OCI-LY7 (cell line): ENCODE measurements at regions not wholly inside any gene's neighbourhood (a gene's known extent, or its start where the extent isn't known, plus 50 kb on each side); places are given as distances from the start of the nearest gene placed in this dataset.

Source experiments
- BruUV-seq: library from RNA; stranded (reverse); fragments of 400-500 nt; replicated peaks from 2 replicates; lab custom pipeline; 2021; lab: Mats Ljungman, UMichigan
- CTCF ChIA-PET: fragments of 300-600 bp; sonication (Branson Sonifier 250); formaldehyde crosslinking; loops from one replicate; lab custom pipeline; 2022; ENCODE audit warnings: antibody characterized with exemption; ENCODE audit not compliant: unreplicated experiment; lab: Charles Lee
- POLR2A ChIA-PET: fragments of 300-600 bp; sonication (Branson Sonifier 250); formaldehyde crosslinking; loops from one replicate; lab custom pipeline; 2022; ENCODE audit warnings: antibody characterized with exemption; lab: Charles Lee
- DNase-seq: peaks from one replicate; pipeline ENCODE4 v3.0.0-alpha.2; 2015; ENCODE audit warnings: low spot score
- H2AFZ ChIP-seq: fragments of 200-600 bp; sonication (generic), shearing (Covaris generic); 2 replicates; pipeline ENCODE4 v1.6.1; 2014; ENCODE audit warnings: mild to moderate bottlenecking, antibody characterized with exemption, low read length, moderate library complexity
- H3K27ac ChIP-seq: fragments of 200-600 bp; sonication (generic); 2 replicates; pipeline ENCODE4 v1.5.1; 2014; ENCODE audit warnings: mixed run types, low read depth, mild to moderate bottlenecking, moderate library complexity, low read length, inconsistent platforms; ENCODE audit not compliant: poor library complexity, severe bottlenecking
- H3K36me3 ChIP-seq: fragments of 200-600 bp; sonication (generic); 2 replicates; pipeline ENCODE4 v1.6.1; 2014; ENCODE audit warnings: mild to moderate bottlenecking, antibody characterized with exemption, low read length, moderate library complexity, mixed read lengths; ENCODE audit not compliant: insufficient read depth
- H3K4me1 ChIP-seq: fragments of 200-600 bp; sonication (generic); 2 replicates; pipeline ENCODE4 v1.5.1; 2014; ENCODE audit warnings: mild to moderate bottlenecking, low read length; ENCODE audit not compliant: insufficient read depth, poor library complexity, severe bottlenecking
- H3K4me2 ChIP-seq: fragments of 200-600 bp; sonication (generic); 2 replicates; pipeline ENCODE4 v1.6.1; 2014; ENCODE audit warnings: mild to moderate bottlenecking, low read length
- H3K4me3 ChIP-seq: fragments of 200-600 bp; sonication (generic); 2 replicates; pipeline ENCODE4 v1.5.1; 2014; ENCODE audit warnings: mild to moderate bottlenecking, low read depth, low read length; ENCODE audit not compliant: poor library complexity, severe bottlenecking
- H3K79me2 ChIP-seq: fragments of 200-600 bp; sonication (generic); 2 replicates; pipeline ENCODE4 v1.6.1; 2016; ENCODE audit warnings: low read depth, mild to moderate bottlenecking, low read length, moderate library complexity, mixed read lengths; ENCODE audit not compliant: insufficient read depth
- H3K9me2 ChIP-seq: fragments of 200-600 bp; sonication (generic); 2 replicates; pipeline ENCODE4 v1.6.1; 2016; ENCODE audit warnings: mild to moderate bottlenecking, low read length, mixed read lengths; ENCODE audit not compliant: insufficient read depth
- H3K9me3 ChIP-seq: fragments of 200-600 bp; sonication (generic); 2 replicates; pipeline ENCODE4 v1.6.1; 2014; ENCODE audit warnings: mild to moderate bottlenecking, mixed run types, low read length, mixed read lengths
- H4K20me1 ChIP-seq: fragments of 200-600 bp; sonication (generic); 2 replicates; pipeline ENCODE4 v1.6.1; 2014; ENCODE audit warnings: mild to moderate bottlenecking, antibody characterized with exemption, low read length, moderate library complexity, mixed read lengths; ENCODE audit not compliant: insufficient read depth
- CTCF ChIP-seq: fragments of 200-600 bp; sonication (generic); conservative IDR thresholded peaks from 2 replicates; pipeline ENCODE4 v1.5.1; 2014; ENCODE audit warnings: mild to moderate bottlenecking, antibody characterized with exemption, low read length, moderate library complexity, mixed read lengths
- EZH2phosphoT487 ChIP-seq: fragments of 200-600 bp; sonication (generic); IDR thresholded peaks from 2 replicates; pipeline ENCODE4 v1.6.1; 2018; ENCODE audit warnings: low read depth, borderline replicate concordance, mild to moderate bottlenecking, mixed run types, antibody characterized with exemption, low read length, moderate library complexity, mixed read lengths
- intact Hi-C: fragments of 100-400 bp; cut with micrococcal nuclease; formaldehyde crosslinking; loops from one replicate; pipeline ENCODE4 v1.10.0; 2022; ENCODE audit not compliant: unreplicated experiment

DNA sequence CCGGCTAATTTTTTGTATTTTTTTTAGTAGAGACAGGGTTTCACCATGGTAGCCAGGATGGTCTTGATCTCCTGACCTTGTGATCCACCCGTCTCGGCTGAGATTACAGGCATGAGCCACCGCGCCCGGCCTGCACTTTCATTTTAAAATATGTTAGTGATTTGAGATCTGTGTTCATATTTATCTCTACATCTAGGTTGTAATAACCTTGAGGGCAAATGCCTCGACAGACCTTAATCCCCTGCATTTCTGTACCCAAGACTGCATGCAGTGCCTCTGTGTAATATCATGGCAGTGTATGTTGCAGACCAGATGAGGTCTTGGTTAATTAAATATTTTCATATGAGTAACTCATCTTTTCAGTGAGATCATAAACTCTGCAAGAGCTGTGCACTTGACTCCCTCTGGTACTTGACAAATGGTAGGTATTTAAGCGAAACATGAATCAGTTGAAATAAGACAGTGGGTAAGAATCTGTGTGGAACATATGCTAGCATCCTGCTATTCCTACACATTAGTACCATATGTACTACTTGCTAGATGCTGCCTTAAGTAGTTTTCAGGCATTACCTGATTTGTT is 673.9 kb upstream of the ANKRD30A start:
- TF ChIP-seq EZH2phosphoT487, result no peak
- no peak for TF ChIP-seq CTCF
- H2AFZ ChIP-seq, result no peak overlapping the region
- no peaks in the 10 kb centered on the region for H3K9me2 ChIP-seq
- no peak overlapping the region for H3K4me2 ChIP-seq
- no peaks in the 10 kb centered on the region for H3K4me1 ChIP-seq
- CTCF ChIA-PET, result no interaction called here
- intact Hi-C loops, result no loop called here
- no peak overlapping the region for H3K27ac ChIP-seq
- H3K4me3 ChIP-seq, result no peak overlapping the region
- DNase-seq, result no peak
- H3K9me3 ChIP-seq, result no peaks in the 10 kb centered on the region
- POLR2A ChIA-PET, result interaction anchor here (0.6 kb wide), 1 partner anchor 684 kb away, joined by 4 read pairs; no protein-coding TSS in a partner anchor
- H3K79me2 ChIP-seq, result no peaks in the 10 kb centered on the region
- H3K36me3 ChIP-seq, result no peaks in the 10 kb centered on the region
- H4K20me1 ChIP-seq, result no peaks in the 10 kb centered on the region
- no TSS peak for BruUV-seq

GRCh38 chr10:36450380-36450779 is 675.0 kb upstream of the ANKRD30A start:
- Histone ChIP-seq H2AFZ (no peak overlapping the region), H3K27ac (no peak overlapping the region), H3K4me3 (no peak overlapping the region), H3K4me2 (no peak overlapping the region), H4K20me1 (no peaks in the 10 kb centered on the region), H3K9me3 (no peaks in the 10 kb centered on the region), H3K9me2 (no peaks in the 10 kb centered on the region), H3K36me3 (no peaks in the 10 kb centered on the region), H3K79me2 (no peaks in the 10 kb centered on the region), H3K4me1 (no peaks in the 10 kb centered on the region)
- BruUV-seq, result no TSS peak
- intact Hi-C loops, result no loop called here
- POLR2A ChIA-PET, result interaction anchor here (0.7 kb wide), 1 partner anchor 14 kb away, joined by 3 read pairs; no protein-coding TSS in a partner anchor
- CTCF ChIA-PET, result no interaction called here
- DNase-seq, result no peak
- TF ChIP-seq CTCF, result no peak
- TF ChIP-seq EZH2phosphoT487, result no peak

- H2AFZ ChIP-seq, result no peak overlapping the region
- no peaks in the 10 kb centered on the region for H3K79me2 ChIP-seq
- no peaks in the 10 kb centered on the region for H3K4me1 ChIP-seq
- H3K4me3 ChIP-seq, result no peak overlapping the region
- no peaks in the 10 kb centered on the region for H3K36me3 ChIP-seq
- H3K9me2 ChIP-seq, result no peaks in the 10 kb centered on the region
- intact Hi-C loops, result no loop called here
- no peaks in the 10 kb centered on the region for H3K9me3 ChIP-seq
- DNase-seq, result no peak
- no TSS peak for BruUV-seq
- H3K4me2 ChIP-seq, result no peak overlapping the region
- CTCF ChIA-PET, result no interaction called here
- no peaks in the 10 kb centered on the region for H4K20me1 ChIP-seq
- TF ChIP-seq EZH2phosphoT487 (no peak), CTCF (no peak)
- POLR2A ChIA-PET, result interaction anchor here (0.6 kb wide), 1 partner anchor 97 kb away, joined by 3 read pairs; no protein-coding TSS in a partner anchor
- H3K27ac ChIP-seq, result no peak overlapping the region
Observed at GRCh38 chr10:36448760-36449691, 676.4 kb upstream of the ANKRD30A start.
